H9 (cell line): ENCODE measurements at regions not wholly inside any gene's neighbourhood (a gene's known extent, or its start where the extent isn't known, plus 50 kb on each side); places are given as distances from the start of the nearest gene placed in this dataset.

ENCODE experiments used
- DNase-seq: peaks from one replicate; pipeline ENCODE4 v3.0.0-alpha.2; 2017
- H2AFZ ChIP-seq: one replicate; pipeline ENCODE4 v1.6.1; 2013; ENCODE audit warnings: mild to moderate bottlenecking, low read length, control low read depth, moderate library complexity
- H2AK5ac ChIP-seq: 2 replicates; pipeline ENCODE4 v1.6.1; 2013; ENCODE audit warnings: low read length, control low read depth, mixed read lengths; ENCODE audit not compliant: insufficient read length
- H2BK120ac ChIP-seq: one replicate; pipeline ENCODE4 v1.6.1; 2013; ENCODE audit warnings: low read depth, mild to moderate bottlenecking, low read length, control low read depth, inconsistent platforms; ENCODE audit not compliant: poor library complexity, severe bottlenecking
- H2BK12ac ChIP-seq: 2 replicates; pipeline ENCODE4 v1.6.1; 2013; ENCODE audit warnings: low read length, control low read depth, mixed read lengths, low read depth; ENCODE audit not compliant: insufficient read length
- H2BK15ac ChIP-seq: 2 replicates; pipeline ENCODE4 v1.6.1; 2013; ENCODE audit warnings: low read depth, low read length, control low read depth
- H2BK20ac ChIP-seq: one replicate; pipeline ENCODE4 v1.6.1; 2013; ENCODE audit warnings: low read depth, mild to moderate bottlenecking, low read length, control low read depth, inconsistent platforms; ENCODE audit not compliant: poor library complexity, severe bottlenecking
- H2BK5ac ChIP-seq: 2 replicates; pipeline ENCODE4 v1.6.1; 2013; ENCODE audit warnings: low read length, control low read depth, mixed read lengths; ENCODE audit not compliant: insufficient read length
- H3K14ac ChIP-seq: 2 replicates; pipeline ENCODE4 v1.6.1; 2013; ENCODE audit warnings: low read length, control low read depth; ENCODE audit not compliant: insufficient read depth
- H3K18ac ChIP-seq: 2 replicates; pipeline ENCODE4 v1.6.1; 2013; ENCODE audit warnings: low read depth, mild to moderate bottlenecking, mixed read lengths, low read length, control low read depth; ENCODE audit not compliant: insufficient read length
- H3K23ac ChIP-seq: 2 replicates; pipeline ENCODE4 v1.6.1; 2013; ENCODE audit warnings: low read length, control low read depth, mixed read lengths, low read depth; ENCODE audit not compliant: insufficient read length
- H3K23me2 ChIP-seq: 2 replicates; pipeline ENCODE4 v1.6.1; 2013; ENCODE audit warnings: low read depth, mild to moderate bottlenecking, mixed read lengths, low read length, control low read depth; ENCODE audit not compliant: insufficient read length, poor library complexity, severe bottlenecking
- H3K27ac ChIP-seq: 2 replicates; pipeline ENCODE4 v1.5.1; 2013; ENCODE audit warnings: low read length, control low read depth, mixed read lengths, low read depth; ENCODE audit not compliant: insufficient read length
- H3K27me3 ChIP-seq: 2 replicates; pipeline ENCODE4 v1.6.1; 2013; ENCODE audit warnings: low read length, control low read depth, inconsistent platforms; ENCODE audit not compliant: insufficient read depth
- H3K4ac ChIP-seq: 2 replicates; pipeline ENCODE4 v1.6.1; 2013; ENCODE audit warnings: low read depth, mild to moderate bottlenecking, control low read depth, inconsistent platforms, low read length, moderate library complexity
- H3K4me1 ChIP-seq: 2 replicates; pipeline ENCODE4 v1.6.1; 2013; ENCODE audit warnings: low read length, control low read depth, inconsistent platforms; ENCODE audit not compliant: insufficient read depth
- H3K4me2 ChIP-seq: 2 replicates; pipeline ENCODE4 v1.6.1; 2013; ENCODE audit warnings: low read length, control low read depth, mixed read lengths; ENCODE audit not compliant: insufficient read length, insufficient read depth
- H3K56ac ChIP-seq: 2 replicates; pipeline ENCODE4 v1.6.1; 2013; ENCODE audit warnings: low read depth, mild to moderate bottlenecking, mixed read lengths, low read length, control low read depth; ENCODE audit not compliant: insufficient read length
- H3K79me1 ChIP-seq: 2 replicates; pipeline ENCODE4 v1.6.1; 2013; ENCODE audit warnings: low read depth, mild to moderate bottlenecking, moderate library complexity, low read length, control low read depth, inconsistent platforms; ENCODE audit not compliant: insufficient read depth, poor library complexity, severe bottlenecking
- H3K79me2 ChIP-seq: 2 replicates; pipeline ENCODE4 v1.6.1; 2013; ENCODE audit warnings: low read length, control low read depth, inconsistent platforms; ENCODE audit not compliant: insufficient read depth
- H3K9ac ChIP-seq: 2 replicates; pipeline ENCODE4 v1.6.1; 2013; ENCODE audit warnings: low read length, control low read depth, mixed read lengths; ENCODE audit not compliant: insufficient read length; ENCODE audit errors: extremely low read depth
- H3K9me3 ChIP-seq: one replicate; pipeline ENCODE4 v1.6.1; 2013; ENCODE audit warnings: low read depth, low read length, inconsistent platforms; ENCODE audit not compliant: control insufficient read depth
- H3T11ph ChIP-seq: one replicate; pipeline ENCODE4 v1.6.1; 2013; ENCODE audit warnings: mild to moderate bottlenecking, low read length, control low read depth, inconsistent platforms
- H4K20me1 ChIP-seq: one replicate; pipeline ENCODE4 v1.6.1; 2013; ENCODE audit not compliant: control insufficient read depth, insufficient read length, insufficient read depth
- H4K5ac ChIP-seq: 2 replicates; pipeline ENCODE4 v1.6.1; 2013; ENCODE audit warnings: low read depth, mild to moderate bottlenecking, mixed read lengths, low read length, control low read depth; ENCODE audit not compliant: insufficient read length
- H4K8ac ChIP-seq: replicated peaks from 2 replicates; pipeline ENCODE4 v1.6.1; 2013; ENCODE audit warnings: low read length, control low read depth, mixed read lengths, low read depth; ENCODE audit not compliant: insufficient read length
- H4K91ac ChIP-seq: 2 replicates; pipeline ENCODE4 v1.6.1; 2013; ENCODE audit warnings: low read depth, mild to moderate bottlenecking, moderate library complexity, mixed read lengths, low read length, control low read depth; ENCODE audit not compliant: insufficient read length
- H3K27ac Mint-ChIP-seq, 3 experiments: 2 replicates in 2 of 3; 3 replicates in 1 of 3; pipeline ENCODE4 v1.8.0; 2020 to 2021; ENCODE audit warnings: mixed read lengths in 3 of 3, mild to moderate bottlenecking in 1 of 3, moderate library complexity in 1 of 3
- H3K27me3 Mint-ChIP-seq: 2 replicates; pipeline ENCODE4 v1.8.0; 2021; ENCODE audit warnings: low read depth, mild to moderate bottlenecking, moderate library complexity, mixed read lengths
- H3K36me3 Mint-ChIP-seq, 3 experiments: 2 replicates in 2 of 3; 3 replicates in 1 of 3; pipeline ENCODE4 v1.8.0; 2020 to 2021; ENCODE audit warnings: low read depth in 3 of 3, mixed read lengths in 3 of 3; ENCODE audit not compliant: insufficient read depth in 1 of 3
- H3K4me1 Mint-ChIP-seq, 2 experiments: 2 replicates each; pipeline ENCODE4 v1.8.0; 2020; ENCODE audit warnings: mixed read lengths in 2 of 2
- H3K4me3 Mint-ChIP-seq, 2 experiments: 2 replicates in 1 of 2; 3 replicates in 1 of 2; pipeline ENCODE4 v1.8.0; 2020 to 2021; ENCODE audit warnings: mild to moderate bottlenecking in 2 of 2, mixed read lengths in 2 of 2, moderate library complexity in 1 of 2
- H3K9me3 Mint-ChIP-seq, 2 experiments: 2 replicates in 1 of 2; 3 replicates in 1 of 2; pipeline ENCODE4 v1.8.0; 2020; ENCODE audit warnings: mild to moderate bottlenecking in 2 of 2, mixed read lengths in 2 of 2, moderate library complexity in 1 of 2
- WGBS: extraction: QIAGEN DNeasy Blood & Tissue Kit; methylation state at CpG from one replicate; pipeline ENCODE4 v1.1.7; 2013; ENCODE audit warnings: missing lambda C conversion rate, low lambda C conversion rate, mixed read lengths; ENCODE audit not compliant: insufficient read length; ENCODE audit errors: extremely low coverage; 5-methylcytosine and 5-hydroxymethylcytosine counted together
- TF ChIP-seq, protein P1 (sequence below): fragments of 200-600 bp; sonication (generic); conservative IDR thresholded peaks from 3 replicates; pipeline ENCODE4 v1.8.0; 2021; ENCODE audit warnings: antibody characterized with exemption, mild to moderate bottlenecking

- no peak overlapping the region for H3K4ac ChIP-seq
- H3K9ac ChIP-seq = no peak overlapping the region
- H3K79me2 ChIP-seq = no peaks in the 10 kb centered on the region
- Mint-ChIP-seq H3K9me3 (peaks cover 4 to 8% of the 10 kb centered on the region in 2 experiments; a peak in 3 of 5 replicates), H3K27ac (no peak overlapping the region), H3K4me1 (peaks cover 9 to 11% of the 10 kb centered on the region in 2 experiments), H3K27me3 (peaks cover 2% of the 10 kb centered on the region), H3K36me3 (peaks cover 0 to 7% (median 3%) of the 10 kb centered on the region in 3 experiments; a peak in 5 of 7 replicates), H3K4me3 (no peak overlapping the region)
- DNase-seq = peak; percentile 64
- H3K56ac ChIP-seq = no peak overlapping the region
- no peaks in the 10 kb centered on the region for H3K23me2 ChIP-seq
- H2BK20ac ChIP-seq = no peak overlapping the region
- TF ChIP-seq, protein P1, sequence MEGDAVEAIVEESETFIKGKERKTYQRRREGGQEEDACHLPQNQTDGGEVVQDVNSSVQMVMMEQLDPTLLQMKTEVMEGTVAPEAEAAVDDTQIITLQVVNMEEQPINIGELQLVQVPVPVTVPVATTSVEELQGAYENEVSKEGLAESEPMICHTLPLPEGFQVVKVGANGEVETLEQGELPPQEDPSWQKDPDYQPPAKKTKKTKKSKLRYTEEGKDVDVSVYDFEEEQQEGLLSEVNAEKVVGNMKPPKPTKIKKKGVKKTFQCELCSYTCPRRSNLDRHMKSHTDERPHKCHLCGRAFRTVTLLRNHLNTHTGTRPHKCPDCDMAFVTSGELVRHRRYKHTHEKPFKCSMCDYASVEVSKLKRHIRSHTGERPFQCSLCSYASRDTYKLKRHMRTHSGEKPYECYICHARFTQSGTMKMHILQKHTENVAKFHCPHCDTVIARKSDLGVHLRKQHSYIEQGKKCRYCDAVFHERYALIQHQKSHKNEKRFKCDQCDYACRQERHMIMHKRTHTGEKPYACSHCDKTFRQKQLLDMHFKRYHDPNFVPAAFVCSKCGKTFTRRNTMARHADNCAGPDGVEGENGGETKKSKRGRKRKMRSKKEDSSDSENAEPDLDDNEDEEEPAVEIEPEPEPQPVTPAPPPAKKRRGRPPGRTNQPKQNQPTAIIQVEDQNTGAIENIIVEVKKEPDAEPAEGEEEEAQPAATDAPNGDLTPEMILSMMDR = peak; percentile 66
- no peak overlapping the region for H4K8ac ChIP-seq
- H4K5ac ChIP-seq = no peak overlapping the region
- H3K9me3 ChIP-seq = no peaks in the 10 kb centered on the region
- no peak overlapping the region for H2AK5ac ChIP-seq
- WGBS = no CpG with 5 or more reads among the region's 5 CpGs
- no peak overlapping the region for H2BK5ac ChIP-seq
- H3K27ac ChIP-seq = no peak overlapping the region
- H2BK12ac ChIP-seq = no peak overlapping the region
- H4K20me1 ChIP-seq = no peaks in the 10 kb centered on the region
- H3K23ac ChIP-seq = no peak overlapping the region
- no peaks in the 10 kb centered on the region for H3K79me1 ChIP-seq
- no peak overlapping the region for H2BK120ac ChIP-seq
- H2BK15ac ChIP-seq = no peak overlapping the region
- no peak overlapping the region for H3K18ac ChIP-seq
- no peak overlapping the region for H3T11ph ChIP-seq
- H3K27me3 ChIP-seq = no peaks in the 10 kb centered on the region
- no peak overlapping the region for H3K4me2 ChIP-seq
- no peak overlapping the region for H2AFZ ChIP-seq
- H4K91ac ChIP-seq = no peak overlapping the region
- no peaks in the 10 kb centered on the region for H3K4me1 ChIP-seq
- H3K14ac ChIP-seq = no peak overlapping the region
Observed at GRCh38 chr2:65722028-65722778, 289.8 kb upstream of the SPRED2 start.
